ENCODE measurements at regions not wholly inside any gene's neighbourhood (a gene's known extent, or its start where the extent isn't known, plus 50 kb on each side); places are given as distances from the start of the nearest gene placed in this dataset.

GRCh38 chr5:24188216-24188925 is 456.4 kb downstream of the CDH10 start:
- H3K4me3 Mint-ChIP-seq (ENCODE audit: low read depth, unreplicated experiment), result no peak overlapping the region
- no peaks in the 10 kb centered on the region for H3K36me3 Mint-ChIP-seq (ENCODE audit: insufficient read depth, unreplicated experiment)
- peaks cover 4% of the 10 kb centered on the region for H3K9me3 Mint-ChIP-seq (ENCODE audit: low read depth, unreplicated experiment)
- H3K4me1 Mint-ChIP-seq (ENCODE audit: low read depth, unreplicated experiment), result no peaks in the 10 kb centered on the region
- H3K27me3 Mint-ChIP-seq (ENCODE audit: unreplicated experiment), result no peaks in the 10 kb centered on the region
- no peak for TF ChIP-seq CTCF (IDR thresholded peaks at IDR 0.05; ENCODE audit: unreplicated experiment)
- CTCF ChIA-PET, result no interaction called here
- BruUV-seq (replicated peaks), result no TSS peak
- no peak for DNase-seq
- H3K27ac Mint-ChIP-seq (ENCODE audit: unreplicated experiment), result no peak overlapping the region
- intact Hi-C loops (cut with micrococcal nuclease; ENCODE audit: unreplicated experiment), result no loop called here

GRCh38 chr5:24196789-24197188 is 448.0 kb downstream of the CDH10 start:
- Mint-ChIP-seq H3K27me3 (ENCODE audit: unreplicated experiment) (no peaks in the 10 kb centered on the region), H3K27ac (ENCODE audit: unreplicated experiment) (no peak overlapping the region), H3K9me3 (ENCODE audit: low read depth, unreplicated experiment) (peaks cover 9% of the 10 kb centered on the region), H3K4me3 (ENCODE audit: low read depth, unreplicated experiment) (no peak overlapping the region), H3K36me3 (ENCODE audit: insufficient read depth, unreplicated experiment) (no peaks in the 10 kb centered on the region), H3K4me1 (ENCODE audit: low read depth, unreplicated experiment) (no peaks in the 10 kb centered on the region)
- CTCF ChIA-PET, result no interaction called here
- DNase-seq, result no peak
- intact Hi-C loops (cut with micrococcal nuclease; ENCODE audit: unreplicated experiment), result no loop called here
- no TSS peak for BruUV-seq (replicated peaks)
- TF ChIP-seq CTCF (IDR thresholded peaks at IDR 0.05; ENCODE audit: unreplicated experiment), result no peak

DNA sequence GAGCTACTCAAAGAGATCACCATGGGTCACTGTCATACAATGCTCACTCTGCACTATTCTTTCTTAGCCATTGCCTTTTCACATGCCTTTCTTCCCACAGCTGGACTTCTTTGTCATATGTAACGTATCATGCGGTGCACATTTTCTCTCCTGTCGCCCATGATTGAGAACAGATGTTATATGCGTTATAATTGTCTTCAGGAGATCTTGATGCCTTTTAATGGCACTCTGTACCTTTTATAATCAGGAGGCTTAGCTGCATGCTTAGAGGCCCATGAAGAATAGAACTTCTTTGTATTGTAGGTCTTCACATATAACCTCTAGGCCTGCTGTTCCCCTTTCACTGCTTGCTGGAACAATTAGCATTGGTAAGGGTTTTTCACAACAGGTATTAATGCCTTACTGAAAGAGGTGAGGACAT is 436.1 kb downstream of the CDH10 start:
- H3K4me1 Mint-ChIP-seq (ENCODE audit: low read depth, unreplicated experiment), result no peaks in the 10 kb centered on the region
- no peak for TF ChIP-seq CTCF (IDR thresholded peaks at IDR 0.05; ENCODE audit: unreplicated experiment)
- H3K9me3 Mint-ChIP-seq (ENCODE audit: low read depth, unreplicated experiment), result peaks cover 16% of the 10 kb centered on the region
- BruUV-seq (replicated peaks), result no TSS peak
- no peaks in the 10 kb centered on the region for H3K36me3 Mint-ChIP-seq (ENCODE audit: insufficient read depth, unreplicated experiment)
- CTCF ChIA-PET, result no interaction called here
- H3K4me3 Mint-ChIP-seq (ENCODE audit: low read depth, unreplicated experiment), result no peak overlapping the region
- H3K27ac Mint-ChIP-seq (ENCODE audit: unreplicated experiment), result no peak overlapping the region
- no peaks in the 10 kb centered on the region for H3K27me3 Mint-ChIP-seq (ENCODE audit: unreplicated experiment)
- DNase-seq, result no peak
- intact Hi-C loops (cut with micrococcal nuclease; ENCODE audit: unreplicated experiment), result no loop called here

DNA sequence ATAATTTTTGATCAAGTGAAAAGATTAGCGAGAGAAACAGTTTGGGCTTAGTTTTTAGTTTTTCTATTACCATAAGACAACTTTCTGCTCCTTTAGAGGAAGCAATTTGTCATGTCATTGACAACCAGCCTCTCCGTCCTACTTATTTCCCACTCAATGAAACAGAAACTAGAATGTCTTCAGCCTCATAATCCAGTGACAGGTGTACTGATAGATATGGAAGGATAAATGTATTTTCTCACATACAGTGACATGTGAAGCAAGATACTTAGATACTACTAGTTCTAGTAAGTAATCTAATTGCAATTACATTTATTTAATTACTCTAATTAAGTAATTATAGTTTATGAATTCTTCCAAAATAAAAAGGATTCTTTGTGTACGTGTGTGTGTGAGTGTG is 429.7 kb downstream of the CDH10 start:
- no peak for DNase-seq
- H3K9me3 Mint-ChIP-seq (ENCODE audit: low read depth, unreplicated experiment), result peaks cover 7% of the 10 kb centered on the region
- no peaks in the 10 kb centered on the region for H3K36me3 Mint-ChIP-seq (ENCODE audit: insufficient read depth, unreplicated experiment)
- no peak overlapping the region for H3K27ac Mint-ChIP-seq (ENCODE audit: unreplicated experiment)
- CTCF ChIA-PET, result no interaction called here
- no TSS peak for BruUV-seq (replicated peaks)
- intact Hi-C loops (cut with micrococcal nuclease; ENCODE audit: unreplicated experiment), result no loop called here
- H3K27me3 Mint-ChIP-seq (ENCODE audit: unreplicated experiment), result no peaks in the 10 kb centered on the region
- H3K4me1 Mint-ChIP-seq (ENCODE audit: low read depth, unreplicated experiment), result no peaks in the 10 kb centered on the region
- TF ChIP-seq CTCF (IDR thresholded peaks at IDR 0.05; ENCODE audit: unreplicated experiment), result no peak
- H3K4me3 Mint-ChIP-seq (ENCODE audit: low read depth, unreplicated experiment), result no peak overlapping the region
